SU-DHL-6 (cell line): ENCODE measurements at regions not wholly inside any gene's neighbourhood (a gene's known extent, or its start where the extent isn't known, plus 50 kb on each side); places are given as distances from the start of the nearest gene placed in this dataset.

Experiments
- CTCF ChIP-seq: fragments of 200-600 bp; sonication (generic); IDR thresholded peaks from one replicate; pipeline ENCODE4 v1.5.1; 2017; ENCODE audit warnings: antibody characterized with exemption, mild to moderate bottlenecking, low read length, moderate library complexity; ENCODE audit not compliant: insufficient read depth, poor library complexity, severe bottlenecking
- EZH2phosphoT487 ChIP-seq: fragments of 200-600 bp; sonication (generic), shearing (Covaris generic); conservative IDR thresholded peaks from 2 replicates; pipeline ENCODE4 v1.6.1; 2018; ENCODE audit warnings: mild to moderate bottlenecking, antibody characterized with exemption, low read length, moderate library complexity, mixed read lengths

GRCh38 chr1:119210296-119210649 is 69.8 kb upstream of the WARS2 start:
- TF ChIP-seq CTCF (no peak), EZH2phosphoT487 (no peak)
